Lung (tissue), 11 donors: ENCODE measurements at regions not wholly inside any gene's neighbourhood (a gene's known extent, or its start where the extent isn't known, plus 50 kb on each side); places are given as distances from the start of the nearest gene placed in this dataset.

Experiments
- ATAC-seq: fragments of 200-7000 bp; cut with Tn5 transposase; one replicate; pipeline ENCODE4 v1.9.1; 2020; ENCODE audit warnings: moderate number of reproducible peaks; ENCODE audit not compliant: insufficient read depth, low FRiP score
- DNase-seq, 3 donors: peaks; one replicate each; pipeline ENCODE4 v3.0.0-alpha.2; 2013 to 2017
- H3K27ac ChIP-seq, 2 donors: one replicate each; pipeline ENCODE4 v1.5.1; 2013; ENCODE audit warnings: mild to moderate bottlenecking in 2 of 2, moderate library complexity in 2 of 2, control low read depth in 1 of 2, inconsistent platforms in 1 of 2, low read depth in 1 of 2, low read length in 1 of 2
- H3K27me3 ChIP-seq, 3 donors: one replicate each; pipeline ENCODE4 v1.5.1; 2013; ENCODE audit warnings: low read length in 2 of 3; ENCODE audit not compliant: control insufficient read depth in 3 of 3, insufficient read depth in 3 of 3
- H3K36me3 ChIP-seq, 4 donors: one replicate each; pipeline ENCODE4 v1.5.1; 2013; ENCODE audit warnings: low read length in 4 of 4, mild to moderate bottlenecking in 1 of 4, moderate library complexity in 1 of 4; ENCODE audit not compliant: control insufficient read depth in 4 of 4, insufficient read depth in 4 of 4
- H3K4me1 ChIP-seq, 5 donors: one replicate each; pipeline ENCODE4 v1.5.1; 2013; ENCODE audit warnings: low read length in 5 of 5, mild to moderate bottlenecking in 2 of 5, moderate library complexity in 1 of 5; ENCODE audit not compliant: control insufficient read depth in 5 of 5, insufficient read depth in 5 of 5
- H3K4me3 ChIP-seq: one replicate; pipeline ENCODE4 v1.5.1; 2013; ENCODE audit warnings: mild to moderate bottlenecking, control low read depth, moderate library complexity
- H3K9ac ChIP-seq, 2 donors: one replicate each; pipeline ENCODE4 v1.5.1; 2013; ENCODE audit warnings: low read length in 2 of 2, control low read depth in 1 of 2; ENCODE audit not compliant: insufficient read depth in 1 of 2
- H3K9me3 ChIP-seq, 4 donors: one replicate each; pipeline ENCODE4 v1.5.1; 2013; ENCODE audit warnings: low read length in 3 of 4, mild to moderate bottlenecking in 1 of 4, moderate library complexity in 1 of 4; ENCODE audit not compliant: control insufficient read depth in 4 of 4, insufficient read depth in 3 of 4
- CTCF ChIP-seq: IDR thresholded peaks from 2 replicates; pipeline ENCODE4 v1.5.1; 2012; ENCODE audit warnings: mild to moderate bottlenecking; ENCODE audit errors: control extremely low read depth, extremely low read depth
- WGBS, 2 donors: extraction: QIAGEN DNeasy Blood & Tissue Kit; methylation state at CpG; one replicate each; pipeline ENCODE4 v1.1.7; 2013; 5-methylcytosine and 5-hydroxymethylcytosine counted together
- donor health status: control.
- donor health status: control.
- donor health status: Bipolar disorder and iron deficiency.
- donor health status: healthy.
- donor health status: DM: yes; HTN: yes; CAD: no.

- H3K9me3 ChIP-seq, result no peaks in the 10 kb centered on the region
Observed at GRCh38 chr3:34017757-34018156, 219.3 kb downstream of the PDCD6IP start.

GRCh38 chr3:34019158-34019557 is 220.7 kb downstream of the PDCD6IP start:
- H3K4me3 ChIP-seq, result no peak overlapping the region
- ATAC-seq (no peak), DNase-seq (no peak)
- no peaks in the 10 kb centered on the region for H3K36me3 ChIP-seq
- no peak overlapping the region for H3K27ac ChIP-seq
- H3K4me1 ChIP-seq, result no peaks in the 10 kb centered on the region
- no peaks in the 10 kb centered on the region for H3K27me3 ChIP-seq
- H3K9ac ChIP-seq, result no peak overlapping the region
- WGBS, 2 donors, result 59 to 64% methylated on average over 2 of the region's 2 CpGs
- H3K9me3 ChIP-seq, result no peaks in the 10 kb centered on the region
- no peak for TF ChIP-seq CTCF

More at GRCh38 chr3:34017757-34018156, 219.3 kb downstream of the PDCD6IP start:
- no peaks in the 10 kb centered on the region for H3K36me3 ChIP-seq
- no peak overlapping the region for H3K4me3 ChIP-seq
- no peak overlapping the region for H3K9ac ChIP-seq
- H3K27me3 ChIP-seq, result no peaks in the 10 kb centered on the region
- ATAC-seq (no peak), DNase-seq (no peak)
- no peak overlapping the region for H3K27ac ChIP-seq
- TF ChIP-seq CTCF, result no peak
- H3K4me1 ChIP-seq, result no peaks in the 10 kb centered on the region

- Histone ChIP-seq H3K36me3 (no peaks in the 10 kb centered on the region), H3K27ac (no peak overlapping the region), H3K4me3 (no peak overlapping the region), H3K27me3 (no peaks in the 10 kb centered on the region), H3K4me1 (no peaks in the 10 kb centered on the region), H3K9ac (no peak overlapping the region), H3K9me3 (no peaks in the 10 kb centered on the region)
- no peak for TF ChIP-seq CTCF
- DNase-seq (no peak), ATAC-seq (no peak)
Observed at GRCh38 chr3:34020170-34020569, 221.7 kb downstream of the PDCD6IP start.

- Histone ChIP-seq H3K36me3 (no peaks in the 10 kb centered on the region), H3K27ac (no peak overlapping the region), H3K27me3 (no peaks in the 10 kb centered on the region), H3K9ac (no peak overlapping the region), H3K9me3 (no peaks in the 10 kb centered on the region), H3K4me3 (no peak overlapping the region), H3K4me1 (no peaks in the 10 kb centered on the region)
- WGBS, 2 donors, result 43 to 65% methylated on average over 8 of the region's 8 CpGs
- no peak for ATAC-seq
- no peak for DNase-seq
- no peak for TF ChIP-seq CTCF
Observed at GRCh38 chr3:34020726-34021680, 222.6 kb downstream of the PDCD6IP start.
